GM19395 (cell line): ENCODE measurements at regions not wholly inside any gene's neighbourhood (a gene's known extent, or its start where the extent isn't known, plus 50 kb on each side); places are given as distances from the start of the nearest gene placed in this dataset.
"Not testable (repeated sequence)": the region's sequence is repeated elsewhere in the genome, so short reads cannot be mapped to it uniquely, and the experiment has no call there.

Source experiments
- ATAC-seq: cut with Tn5 transposase; IDR thresholded peaks from one replicate; pipeline ENCODE4 v1.9.1; 2021; ENCODE audit warnings: mild to moderate bottlenecking, moderate library complexity; ENCODE audit not compliant: unreplicated experiment

DNA sequence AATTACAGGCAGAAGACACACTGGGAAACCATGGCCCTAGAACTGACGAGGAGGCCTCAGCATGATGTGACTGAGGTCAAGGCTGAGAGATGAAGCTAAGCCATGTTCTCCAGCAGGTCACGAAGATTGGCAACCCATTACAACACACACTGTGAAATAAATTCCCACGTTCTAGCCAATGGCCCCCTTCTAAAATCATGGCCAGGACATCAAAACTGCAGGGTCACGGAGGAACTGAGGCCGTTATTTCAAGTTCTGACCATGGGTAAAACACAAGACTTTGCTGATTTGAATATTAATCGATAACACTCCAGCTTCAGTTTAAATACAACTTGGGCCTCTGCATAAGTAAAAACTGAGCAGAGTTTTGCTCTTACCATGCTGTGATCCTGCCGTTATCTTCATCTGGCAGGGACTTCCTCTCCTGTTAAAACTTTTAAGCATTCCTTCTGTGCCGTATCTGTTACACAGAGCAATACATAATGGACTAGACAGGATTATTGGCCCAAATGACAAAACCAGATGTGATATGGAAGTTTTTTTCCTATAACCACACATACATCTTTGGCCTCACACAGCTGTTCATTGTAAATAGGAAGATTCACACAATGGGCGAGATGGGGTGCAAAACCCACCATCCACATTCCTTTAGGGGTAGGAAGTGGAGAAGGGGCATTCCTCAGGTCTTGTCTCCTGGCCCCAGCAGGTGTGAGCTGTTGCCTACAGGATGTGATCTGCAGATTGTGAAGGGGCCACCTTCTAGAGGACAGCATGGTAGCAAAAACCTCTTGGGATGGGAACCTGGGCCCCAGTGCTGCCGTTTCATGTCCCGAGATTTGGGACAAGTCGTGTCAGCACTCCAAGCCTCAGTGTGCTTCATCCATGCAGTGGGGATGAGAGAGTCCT lies 207.4 kb downstream of the OPA1 start:
- no peak for ATAC-seq

DNA sequence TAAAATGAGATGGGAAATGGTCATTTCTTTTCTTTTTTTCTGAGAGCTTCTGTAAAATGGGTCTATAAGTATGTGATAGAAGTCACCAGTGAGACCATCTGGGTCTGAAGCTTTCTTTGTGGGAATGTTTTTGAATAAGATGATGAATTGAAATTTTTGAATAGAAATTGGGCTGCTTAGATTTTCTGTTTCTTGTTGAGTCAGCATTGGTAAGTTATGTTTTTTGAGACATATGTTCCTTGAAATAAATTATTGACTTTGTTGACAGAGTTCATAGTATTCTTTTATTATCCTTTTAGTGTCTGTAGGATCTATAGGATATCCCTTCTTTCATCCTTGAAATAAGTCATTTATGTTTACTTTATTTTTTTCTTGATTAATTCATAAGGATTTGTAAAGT lies 208.1 kb downstream of the OPA1 start:
- ATAC-seq: no peak

- no peak for ATAC-seq
These were observed 210.3 kb downstream of the OPA1 start for GRCh38 chr3:193803288-193803687.

- ATAC-seq: no peak
These were observed 212.4 kb downstream of the OPA1 start for GRCh38 chr3:193805448-193805847.

DNA sequence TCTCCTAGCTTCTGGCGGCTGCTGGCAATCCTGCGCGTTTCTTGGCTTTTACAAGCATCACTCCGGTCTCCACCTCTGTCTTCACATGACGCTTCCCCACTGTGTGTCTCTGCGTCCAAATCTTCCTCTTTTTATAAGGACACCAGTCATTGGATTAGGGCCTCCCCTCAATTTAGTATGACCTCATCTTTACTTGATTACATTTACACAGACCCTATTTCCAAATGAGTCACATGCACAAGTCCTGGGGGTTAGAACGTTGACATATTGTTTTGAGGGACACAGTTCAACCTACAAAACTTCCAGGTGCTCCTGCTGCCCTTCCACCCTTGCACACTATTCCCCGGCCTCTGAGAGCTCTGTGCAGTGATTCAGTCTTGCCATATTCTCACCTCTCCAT lies 215.3 kb downstream of the OPA1 start:
- ATAC-seq: no peak

DNA sequence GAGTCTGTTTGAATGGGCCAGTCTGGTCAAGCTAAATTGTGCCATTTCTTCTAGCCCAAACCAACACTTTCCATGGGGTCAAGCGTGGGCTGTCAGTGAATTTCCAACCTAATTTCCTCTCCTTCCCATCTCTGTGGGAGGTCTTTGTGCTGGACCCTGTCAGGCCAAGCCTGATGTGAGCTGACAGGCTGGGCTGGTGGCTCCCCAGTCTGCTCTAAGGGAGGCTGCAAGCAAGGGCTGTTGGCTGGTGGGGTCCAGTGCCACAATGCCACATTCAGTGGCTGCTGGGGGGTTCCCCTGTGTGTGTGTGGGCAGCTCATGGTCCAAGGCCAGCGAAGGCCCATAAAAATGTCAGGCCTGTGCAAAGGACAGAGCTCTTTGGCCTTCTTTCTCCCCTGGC lies 216.1 kb downstream of the OPA1 start:
- no peak for ATAC-seq

DNA sequence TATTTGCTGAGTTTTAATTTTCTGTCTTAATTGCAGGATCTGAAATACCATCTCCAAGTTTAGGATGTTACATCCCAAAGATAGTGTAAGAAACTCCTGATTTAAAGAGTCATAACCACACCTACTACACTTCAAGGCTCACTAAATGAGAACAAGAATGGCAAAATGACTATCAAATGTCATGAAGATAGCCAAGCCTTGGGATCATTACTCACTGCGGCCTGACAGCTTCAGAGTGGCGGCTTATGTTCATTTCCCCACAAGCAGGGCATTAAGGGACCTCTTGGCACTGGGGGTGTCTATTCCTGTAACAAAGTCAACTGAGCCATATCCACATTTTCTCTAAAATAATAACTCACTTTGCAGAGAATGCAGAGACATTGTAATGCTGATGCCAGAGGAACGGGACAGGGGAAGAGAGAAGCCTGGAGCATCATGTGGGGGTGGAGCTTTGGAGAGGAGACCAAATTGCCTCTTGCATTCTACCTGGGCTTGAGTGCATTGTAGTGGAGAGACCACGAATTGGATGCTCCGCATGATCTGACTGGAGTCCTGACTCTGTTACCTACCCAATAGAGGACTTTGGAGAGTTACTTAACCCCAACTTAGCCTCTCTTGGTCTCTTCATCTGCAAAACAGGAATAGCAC lies 219.2 kb downstream of the OPA1 start:
- no peak for ATAC-seq

GRCh38 chr3:193812791-193813500 lies 219.9 kb downstream of the OPA1 start:
- no peak for ATAC-seq

DNA sequence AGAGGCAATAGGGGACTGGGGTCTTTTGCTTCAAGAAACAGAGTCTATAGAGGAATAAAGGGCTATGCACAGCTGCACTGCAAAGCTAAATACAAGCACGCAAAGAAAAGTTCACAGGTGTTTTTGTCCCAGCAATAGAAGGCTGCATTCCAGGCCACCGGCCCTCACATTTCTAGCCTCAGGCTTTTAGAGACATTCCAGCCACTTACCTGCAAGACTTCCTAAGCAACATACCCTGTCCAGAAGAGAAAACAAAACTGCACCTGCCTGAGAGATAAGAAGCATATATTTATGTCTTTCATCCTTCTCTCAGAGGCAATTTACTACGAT lies 220.5 kb downstream of the OPA1 start:
- ATAC-seq: no peak

GRCh38 chr3:193814166-193814892 lies 221.3 kb downstream of the OPA1 start:
- no peak for ATAC-seq

DNA sequence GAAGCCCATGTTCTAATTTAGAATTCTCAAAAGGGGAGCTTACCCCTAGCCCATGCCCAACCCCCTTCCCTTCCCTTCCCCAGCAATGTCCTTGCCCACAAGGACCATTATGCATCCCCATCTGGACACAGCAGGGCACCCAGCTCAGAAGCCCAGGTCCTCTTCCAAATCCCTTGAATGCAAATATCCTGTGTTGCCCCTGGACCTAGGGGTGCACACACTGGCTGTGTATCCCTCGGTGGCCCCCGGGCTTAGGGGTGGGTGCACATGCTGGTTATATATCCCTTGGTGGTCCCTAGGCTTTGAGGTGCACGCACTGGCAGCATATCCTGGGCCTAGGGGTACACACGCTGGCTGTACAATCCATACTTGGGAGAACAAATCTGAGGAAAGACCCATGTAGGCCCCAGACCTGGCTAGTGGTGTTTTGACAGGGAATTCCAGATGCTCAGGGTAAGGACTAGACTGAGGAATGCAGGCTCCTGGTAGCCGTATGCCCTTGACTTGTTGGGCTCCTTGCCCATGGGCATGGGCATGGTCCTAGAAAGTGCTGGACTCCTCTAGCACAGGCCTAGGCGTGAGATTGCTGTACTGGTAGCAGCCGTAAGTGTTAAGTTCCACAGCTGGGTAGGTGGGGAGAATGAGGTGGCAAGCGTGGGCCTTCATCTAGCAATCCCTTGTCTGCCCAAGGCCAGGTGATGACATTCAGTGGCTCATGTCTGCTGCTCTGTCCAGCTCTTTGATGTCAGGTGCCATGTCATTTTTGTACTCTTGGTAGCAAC lies 222.4 kb downstream of the OPA1 start:
- no peak for ATAC-seq

GRCh38 chr3:193816028-193816395 lies 223.0 kb downstream of the OPA1 start:
- ATAC-seq: no peak

DNA sequence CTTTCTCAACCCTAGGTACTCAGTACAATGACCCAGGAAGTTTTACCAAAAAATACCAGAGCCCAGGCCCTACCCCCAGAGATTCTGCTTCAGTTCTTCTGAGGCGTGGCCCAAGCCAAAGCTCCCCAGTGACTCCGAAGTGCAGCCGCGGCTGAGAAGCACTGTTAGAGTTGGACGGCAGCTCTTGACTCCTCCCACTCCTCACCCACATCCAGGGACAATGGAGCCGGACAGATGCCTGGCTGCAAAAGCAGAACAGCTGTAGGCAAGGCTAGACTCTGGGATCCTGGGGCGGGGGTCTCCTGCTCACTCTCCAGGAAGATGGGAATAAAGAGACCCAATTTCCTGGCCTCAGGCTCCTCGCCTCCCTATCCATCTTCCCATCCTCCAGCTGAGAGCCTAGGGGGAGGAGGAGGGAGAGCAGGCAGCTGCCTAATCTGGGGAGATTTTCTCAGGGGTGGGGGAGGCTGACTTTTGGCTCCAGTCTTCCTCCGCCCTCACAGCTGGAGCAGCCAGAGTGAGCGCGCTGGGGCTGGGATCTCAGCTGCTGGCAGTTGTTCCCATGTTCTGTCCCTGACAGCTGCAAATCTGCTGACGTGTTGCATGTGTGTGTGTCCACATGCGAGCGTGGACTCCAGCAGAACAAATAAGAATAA lies 223.8 kb downstream of the OPA1 start:
- no peak for ATAC-seq

DNA sequence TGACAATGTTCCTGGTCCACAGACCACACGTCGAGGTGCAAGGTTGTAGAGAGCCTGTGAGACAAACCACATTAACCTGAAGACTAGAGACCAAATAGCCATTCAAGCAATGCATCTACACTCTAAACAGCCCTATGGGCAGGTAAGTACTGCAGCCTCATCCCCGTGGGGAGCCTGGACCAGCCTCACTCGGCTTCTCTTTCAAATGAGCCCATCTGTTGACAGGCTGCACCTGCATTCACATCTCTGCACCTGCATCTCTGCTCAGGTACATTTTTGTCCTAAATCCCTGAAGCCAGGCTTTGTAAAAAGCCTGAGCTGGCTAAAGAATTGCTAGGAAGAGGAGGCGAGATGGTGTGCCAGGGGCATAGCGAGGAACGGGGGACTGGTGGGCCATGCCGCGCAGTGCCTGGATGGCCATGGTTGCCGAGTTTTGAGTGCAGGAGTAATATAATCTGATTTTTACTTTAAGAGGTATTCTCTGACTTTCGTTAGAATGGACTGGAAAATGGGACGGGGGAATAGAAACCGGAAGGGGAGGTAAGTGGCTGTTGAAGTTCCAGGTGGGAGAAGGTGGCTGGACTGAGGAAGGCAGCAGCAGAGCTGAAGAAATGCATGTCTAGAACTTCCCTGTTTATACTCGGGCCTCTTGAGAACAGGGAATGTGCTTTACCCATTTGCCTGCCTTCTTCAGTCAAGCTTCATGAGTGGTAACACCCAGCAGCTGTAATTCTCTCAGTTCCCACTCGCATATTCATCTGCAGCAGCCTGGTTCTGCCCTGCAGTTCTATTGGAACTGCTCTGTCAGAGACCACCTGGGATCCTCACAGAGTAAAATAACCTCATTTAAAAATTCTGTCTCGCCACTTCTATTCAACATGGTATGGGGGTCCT lies 226.4 kb downstream of the OPA1 start:
- no peak for ATAC-seq

DNA sequence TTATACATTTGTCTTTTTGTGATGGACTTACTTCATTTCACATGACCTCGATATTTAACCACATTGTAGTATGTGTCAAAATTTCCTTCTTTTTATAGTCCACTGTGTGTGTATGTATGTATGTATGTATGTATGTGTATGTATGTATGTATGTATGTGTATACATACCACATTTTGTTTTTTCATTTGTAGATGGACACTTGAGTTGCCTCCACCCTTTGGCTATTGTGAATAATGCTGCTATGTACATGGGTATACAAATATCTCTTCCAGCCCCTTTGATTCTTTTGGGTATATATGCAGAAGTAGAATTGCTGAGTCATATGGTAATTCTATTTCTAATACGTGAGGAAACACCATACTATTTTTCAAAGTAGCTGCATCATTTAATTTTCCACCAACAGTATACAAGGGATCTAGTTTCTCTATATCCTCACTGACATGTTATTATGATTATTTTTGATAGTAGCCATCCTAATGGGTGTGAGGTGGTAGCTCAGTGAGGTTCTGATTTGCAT lies 228.2 kb downstream of the OPA1 start:
- ATAC-seq: no peak

DNA sequence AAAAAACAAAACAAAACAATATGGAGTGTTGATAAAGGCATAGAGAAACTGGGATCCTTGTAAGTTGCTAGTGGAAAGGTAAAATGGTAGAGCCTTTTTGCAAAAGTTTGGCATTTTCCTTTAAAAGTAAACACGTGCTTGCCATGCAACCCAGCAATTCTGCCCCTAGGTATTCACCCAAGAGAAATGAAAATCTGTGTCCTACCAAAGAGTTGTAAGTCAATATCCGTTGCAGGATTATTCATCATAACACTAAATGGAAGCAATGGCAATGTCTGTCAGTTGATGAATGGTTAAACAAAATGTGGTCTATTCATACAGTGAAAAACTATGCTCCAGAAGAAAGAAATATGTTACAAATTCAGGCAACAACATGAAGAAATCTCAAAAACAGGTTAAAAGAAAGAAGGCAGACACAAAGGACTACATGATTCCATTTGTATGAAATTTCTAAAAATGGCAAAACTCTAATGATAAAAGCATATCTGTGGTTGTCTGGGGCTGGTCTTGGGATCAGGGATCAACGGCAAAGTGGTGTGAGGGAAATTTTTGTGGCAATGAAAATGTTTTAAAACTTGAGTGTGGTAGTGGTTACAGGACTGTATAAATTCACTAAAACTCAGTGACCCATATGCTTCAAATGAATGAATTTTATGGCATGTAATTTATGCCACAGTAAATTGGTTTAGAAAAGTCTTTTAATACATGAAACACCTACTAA lies 229.6 kb downstream of the OPA1 start:
- no peak for ATAC-seq

GRCh38 chr3:193823213-193823605 lies 230.2 kb downstream of the OPA1 start:
- ATAC-seq: not testable (repeated sequence)

DNA sequence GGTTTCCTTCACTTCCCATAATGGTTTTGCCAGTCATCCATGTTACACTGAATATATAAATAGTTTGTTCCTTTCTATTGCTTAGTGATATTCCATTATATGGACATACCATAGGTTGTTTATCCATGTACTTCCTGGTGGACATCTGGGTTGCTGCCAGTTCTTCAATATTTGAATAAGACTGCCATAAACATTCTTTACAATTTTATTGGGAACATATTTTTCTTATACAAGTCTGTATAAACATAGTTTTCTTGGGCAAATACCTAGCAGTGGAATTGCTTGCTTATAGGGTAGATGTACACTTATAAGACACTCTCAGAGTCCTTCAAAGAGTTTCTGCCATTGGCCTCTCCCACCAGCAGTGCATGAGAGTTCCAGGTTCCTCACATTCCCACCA lies 231.4 kb downstream of the OPA1 start:
- no peak for ATAC-seq
